GDM1 (cell line): ENCODE measurements at regions not wholly inside any gene's neighbourhood (a gene's known extent, or its start where the extent isn't known, plus 50 kb on each side); places are given as distances from the start of the nearest gene placed in this dataset.
"Not testable (repeated sequence)": the region's sequence is repeated elsewhere in the genome, so short reads cannot be mapped to it uniquely, and the experiment has no call there.

Experiments used
- DNase-seq: peaks from one replicate; lab custom pipeline; 2025; lab: John Stamatoyannopoulos, UW

DNA sequence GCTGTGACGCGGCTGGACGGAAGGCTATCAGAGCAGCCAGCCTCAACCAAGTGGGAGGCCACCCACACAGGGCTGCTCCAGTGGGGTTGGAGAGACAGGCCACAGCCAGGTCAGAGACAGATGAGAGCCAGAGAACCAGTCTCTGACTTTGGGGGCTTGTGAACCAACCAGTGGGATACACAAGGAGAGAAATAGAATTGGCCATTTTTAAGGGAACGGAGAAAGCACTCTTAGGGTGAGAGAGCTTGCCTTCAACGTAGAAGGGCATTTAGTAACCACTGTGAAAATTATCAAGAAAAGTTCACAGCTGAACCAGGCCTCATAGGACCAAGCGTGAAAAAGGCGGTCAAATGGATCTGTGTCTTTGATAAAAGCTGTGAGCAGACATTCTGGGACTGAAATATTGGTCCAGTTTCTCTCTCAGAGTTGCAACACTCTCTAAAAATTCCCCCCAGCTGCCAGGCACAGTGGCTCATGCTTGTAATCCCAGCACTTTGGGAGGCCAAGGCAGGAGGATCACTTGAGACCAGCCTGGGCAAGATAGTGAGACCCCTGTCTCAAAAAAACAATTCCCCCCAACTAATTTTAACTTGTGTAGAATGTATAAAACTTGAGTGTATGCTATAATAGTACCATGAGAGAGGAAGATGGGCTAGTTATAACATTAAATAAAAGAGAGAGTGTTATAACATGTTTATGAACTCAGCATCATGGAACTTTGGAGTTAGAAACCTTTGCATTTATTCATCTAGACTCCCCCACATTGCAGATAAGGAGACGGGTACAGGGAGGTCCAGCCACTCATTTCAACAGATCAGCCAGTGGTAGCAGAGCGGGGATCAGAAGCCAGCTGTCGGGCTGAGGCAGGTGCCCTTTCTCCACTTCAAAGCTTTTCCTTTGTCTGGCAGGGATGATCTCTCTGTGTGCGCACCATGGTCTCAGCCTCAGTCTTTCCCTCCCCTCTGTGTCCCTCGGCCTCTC lies 132.2 kb downstream of the NPIPB11 start:
- DNase-seq: not testable (repeated sequence)

DNA sequence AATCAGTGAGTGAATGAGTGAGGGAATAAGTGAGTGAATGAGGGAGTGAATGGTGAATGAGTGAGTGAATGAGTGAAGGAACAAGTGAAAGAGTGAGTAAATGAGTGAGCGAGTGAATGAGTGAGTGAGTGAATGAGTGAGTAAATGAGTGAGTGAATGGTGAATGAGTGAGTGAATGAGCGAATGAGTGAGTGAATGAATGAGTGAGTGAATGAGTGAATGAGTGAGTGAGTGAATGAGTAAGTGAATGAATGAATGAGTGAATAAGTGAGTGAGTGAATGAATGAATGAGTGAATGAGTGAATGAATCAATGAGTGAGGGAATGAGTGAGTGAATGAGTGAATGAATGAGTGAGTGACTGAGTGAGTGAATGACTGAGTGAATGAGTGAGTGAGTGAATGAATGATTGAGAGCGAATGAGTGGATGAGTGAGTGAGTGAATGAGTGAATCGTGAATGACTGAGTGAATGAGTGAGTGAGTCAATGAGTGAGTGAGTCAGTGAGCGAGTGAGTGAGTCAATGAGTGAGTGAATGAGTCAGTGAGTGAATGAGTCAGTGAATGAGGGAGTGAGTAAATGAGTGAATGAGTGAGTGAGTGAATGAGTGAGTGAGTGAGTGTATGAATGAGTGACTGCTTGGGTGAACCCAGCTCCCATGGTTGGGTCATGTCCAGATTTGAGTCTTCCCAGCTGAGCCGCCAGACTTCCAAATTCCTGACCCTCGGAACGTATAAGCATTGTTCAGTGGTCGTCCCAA lies 133.0 kb downstream of the NPIPB11 start:
- DNase-seq: not testable (repeated sequence)

DNA sequence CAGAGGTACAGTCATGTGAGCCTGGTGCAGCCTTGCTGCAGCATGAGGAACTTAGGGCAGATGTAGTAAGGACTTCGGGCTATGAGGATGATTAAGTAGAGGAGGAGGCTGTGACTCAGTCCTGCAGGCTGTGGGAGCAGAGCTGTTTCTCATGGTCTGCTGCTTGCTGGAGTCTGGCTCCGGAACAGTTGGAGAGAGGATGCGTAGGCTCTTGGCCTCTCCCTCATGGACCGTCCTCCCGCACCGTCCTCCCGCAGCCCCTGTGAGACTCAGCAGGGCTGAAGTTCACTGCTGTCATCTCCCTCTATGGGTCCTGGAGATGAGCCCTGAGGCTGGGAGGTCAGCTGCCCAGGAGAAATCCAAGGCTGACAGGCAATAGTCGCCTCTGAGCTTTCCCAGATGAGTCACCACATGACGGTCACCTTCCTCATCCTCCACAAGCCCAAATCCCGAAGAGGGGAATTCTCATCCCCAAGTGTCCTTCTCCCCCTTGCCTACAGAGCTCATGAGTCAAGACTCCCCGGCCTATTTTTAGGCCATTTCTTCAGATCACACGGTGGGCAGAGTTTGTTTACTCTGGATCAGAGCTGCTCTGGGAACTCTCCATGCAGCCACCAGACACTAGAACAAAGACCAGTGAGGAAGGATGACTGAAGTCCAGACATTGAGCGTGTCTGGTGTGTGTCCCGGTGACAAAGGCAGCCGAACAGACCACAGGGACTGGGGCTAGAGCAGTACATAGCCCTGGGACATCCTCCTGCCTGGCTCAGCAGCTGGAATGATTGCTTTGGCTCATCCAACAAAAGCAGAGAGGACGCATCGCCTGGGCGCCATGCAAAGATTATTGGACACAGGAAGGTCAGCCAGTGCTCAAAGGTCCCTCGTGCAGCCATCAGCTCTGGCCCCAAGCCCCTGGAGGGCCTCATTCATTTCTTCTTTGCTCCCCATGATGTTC lies 134.5 kb downstream of the NPIPB11 start:
- not testable (repeated sequence) for DNase-seq

DNA sequence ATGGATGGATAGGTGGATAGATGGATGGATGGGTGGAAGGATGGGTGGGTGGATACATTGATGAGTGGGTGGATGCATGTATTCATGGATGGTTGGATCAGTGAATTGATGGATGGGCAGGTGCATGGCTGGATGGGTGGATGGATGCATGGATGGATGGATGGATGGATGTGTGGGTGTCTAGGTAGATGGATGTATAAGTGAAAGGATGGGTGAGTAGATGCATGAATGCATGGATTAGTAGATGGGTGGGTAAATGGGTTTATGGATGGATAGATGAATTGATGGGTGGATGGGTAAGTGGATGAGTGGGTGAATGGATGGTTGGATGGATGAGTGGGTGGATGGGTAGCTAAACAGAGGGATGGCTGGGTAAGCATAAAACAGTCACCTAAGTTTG lies 135.6 kb downstream of the NPIPB11 start:
- not testable (repeated sequence) for DNase-seq

DNA sequence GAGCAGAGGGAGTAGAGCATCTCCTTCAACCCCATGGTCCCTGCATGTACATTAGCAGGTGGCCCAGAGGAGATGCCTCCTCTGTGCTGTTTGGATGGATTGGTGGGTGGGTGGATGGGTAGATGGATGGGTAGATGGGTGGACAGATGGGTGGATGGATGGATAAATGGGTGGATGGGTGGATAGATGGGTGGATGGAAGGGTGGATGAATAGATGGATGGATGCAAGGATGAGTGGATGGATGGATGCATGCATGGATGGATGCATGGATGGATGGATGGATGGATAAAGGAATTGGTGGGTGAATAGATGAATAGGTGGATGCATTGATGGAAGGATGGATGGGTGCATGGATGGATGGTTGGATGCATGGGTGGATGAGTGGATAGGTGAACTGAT lies 136.5 kb downstream of the NPIPB11 start:
- DNase-seq: not testable (repeated sequence)

DNA sequence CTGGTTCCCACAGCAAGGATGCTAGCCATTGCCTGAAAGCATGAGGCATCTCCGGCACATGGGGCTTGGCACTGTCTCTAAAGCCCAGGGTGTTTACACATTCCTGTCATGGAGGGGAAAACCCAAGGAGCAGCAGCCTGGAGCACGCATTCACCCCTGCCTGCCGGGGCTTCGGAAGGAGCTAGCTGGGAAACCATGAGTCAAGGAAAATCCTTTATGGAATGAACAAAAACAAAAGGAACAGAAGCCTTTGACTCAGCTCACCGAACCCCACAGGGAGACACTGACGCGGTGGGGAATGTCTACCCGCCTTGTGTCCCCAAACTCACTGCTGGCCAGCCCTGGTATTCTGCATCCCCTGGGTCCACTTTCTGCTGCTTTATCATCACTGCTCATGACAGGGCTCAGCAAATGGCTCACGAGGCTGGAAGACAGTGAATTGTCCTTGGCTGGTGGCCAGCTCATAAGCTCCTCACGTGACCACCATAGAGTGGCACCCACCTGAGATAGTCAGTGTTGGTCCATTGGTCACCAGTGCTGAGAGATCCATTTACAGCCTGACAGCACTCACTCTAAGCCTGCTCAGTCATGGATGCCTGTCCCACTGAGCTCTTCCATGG lies 137.2 kb downstream of the NPIPB11 start:
- DNase-seq: not testable (repeated sequence)

DNA sequence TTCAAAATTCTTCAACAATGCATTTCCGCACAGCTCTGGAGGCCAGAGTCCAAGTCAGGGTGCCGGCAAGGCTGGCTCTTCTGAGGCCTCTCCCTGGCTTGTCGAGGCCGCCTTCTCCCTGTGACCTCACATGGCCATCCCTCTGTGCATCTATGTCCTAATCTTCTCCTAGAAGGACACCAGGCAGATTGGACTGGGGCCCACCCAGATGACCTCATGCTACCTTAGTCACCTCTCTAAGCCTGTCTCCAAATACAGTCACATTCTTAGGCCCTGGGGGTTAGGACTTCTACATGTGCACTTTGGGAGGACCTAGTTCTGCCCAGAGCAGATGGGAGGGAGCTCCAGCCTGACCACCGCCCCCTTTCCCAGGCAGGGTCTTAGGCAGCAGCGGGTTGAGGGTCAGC lies 137.7 kb downstream of the NPIPB11 start:
- DNase-seq: not testable (repeated sequence)

DNA sequence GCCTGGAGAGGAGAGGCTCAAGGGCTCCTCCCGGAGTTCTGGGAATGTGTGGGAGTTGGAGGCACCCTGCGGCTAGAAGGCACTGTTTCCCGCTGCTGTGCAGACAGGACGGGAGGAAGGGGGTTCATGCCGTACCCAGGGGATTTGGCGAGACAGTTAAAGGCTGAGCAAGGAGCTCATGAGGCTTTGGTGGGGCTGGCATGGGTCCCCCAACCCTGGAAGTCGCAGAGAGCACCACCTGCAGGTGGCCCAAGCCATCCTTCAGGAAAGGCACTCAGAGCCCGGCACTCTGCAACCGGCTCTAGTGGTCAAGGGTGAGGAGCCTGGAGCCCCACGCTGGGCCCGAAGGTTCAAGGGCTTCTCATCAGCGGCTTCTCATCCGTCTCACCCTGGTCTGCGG lies 138.2 kb downstream of the NPIPB11 start:
- not testable (repeated sequence) for DNase-seq

DNA sequence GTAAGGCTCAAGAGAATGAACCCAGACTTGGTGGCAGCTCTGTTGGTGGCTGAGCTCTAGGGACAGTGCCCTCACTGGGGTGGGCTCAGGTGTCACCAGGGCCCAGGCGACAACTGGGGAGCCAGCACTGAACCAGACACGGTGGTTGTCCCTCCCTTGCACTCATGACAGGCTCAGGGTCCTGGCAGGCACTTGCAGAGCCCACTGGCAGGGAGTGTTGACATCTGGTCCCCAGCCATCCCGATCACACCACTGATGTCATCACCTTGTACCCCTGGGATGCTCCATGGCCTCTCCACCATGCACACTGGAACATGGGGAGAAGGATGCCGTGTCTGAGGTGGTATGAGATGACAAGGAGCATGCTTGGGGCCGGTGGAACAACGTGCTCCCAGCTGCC lies 138.6 kb downstream of the NPIPB11 start:
- not testable (repeated sequence) for DNase-seq

DNA sequence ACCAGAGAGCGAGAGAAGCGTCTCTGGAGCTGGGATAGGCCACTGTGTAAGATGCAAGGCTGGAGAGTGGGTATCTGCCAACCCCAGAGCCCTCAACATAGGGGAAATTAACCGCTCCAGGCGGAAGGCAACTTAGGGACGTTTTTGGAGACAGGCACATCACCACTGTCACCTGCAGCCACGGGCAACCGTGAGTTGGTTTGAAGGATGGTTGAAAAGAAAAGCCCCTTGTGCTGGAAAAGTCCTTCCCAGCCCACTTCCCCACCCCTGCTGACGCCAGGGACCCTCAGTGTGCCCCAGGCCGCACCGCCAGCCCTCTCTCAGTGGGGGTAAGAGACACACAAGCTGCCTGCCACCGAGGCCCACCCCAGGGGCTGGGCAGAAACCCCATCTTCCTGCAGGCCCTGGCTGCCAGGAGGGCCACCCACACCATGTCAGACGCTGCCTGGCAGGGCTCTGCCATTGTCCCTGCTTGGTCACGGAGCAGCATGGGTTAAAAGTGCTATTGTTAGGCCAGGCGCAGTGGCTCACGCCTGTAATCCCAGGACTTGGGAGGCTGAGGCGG lies 139.4 kb downstream of the NPIPB11 start:
- not testable (repeated sequence) for DNase-seq

DNA sequence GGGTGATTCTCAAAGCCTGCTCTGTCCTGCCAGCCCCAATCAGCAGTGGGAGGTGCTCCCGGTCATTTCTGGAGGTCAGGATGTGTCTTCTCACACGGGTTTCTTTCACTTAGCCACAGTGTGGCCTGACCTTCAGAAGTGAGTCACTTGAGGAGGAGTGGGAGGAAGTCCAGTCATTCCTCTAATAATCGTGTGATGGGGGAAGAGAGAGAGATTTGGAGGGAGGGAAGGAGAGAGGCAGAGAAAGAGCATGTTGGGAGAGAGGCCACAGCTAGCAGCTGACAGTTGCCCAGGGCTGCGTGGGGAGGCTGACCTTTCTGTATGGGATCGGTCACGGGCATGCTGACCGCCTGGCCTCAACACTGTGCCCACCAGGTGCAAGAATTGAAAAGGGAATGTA lies 139.9 kb downstream of the NPIPB11 start:
- DNase-seq: not testable (repeated sequence)

DNA sequence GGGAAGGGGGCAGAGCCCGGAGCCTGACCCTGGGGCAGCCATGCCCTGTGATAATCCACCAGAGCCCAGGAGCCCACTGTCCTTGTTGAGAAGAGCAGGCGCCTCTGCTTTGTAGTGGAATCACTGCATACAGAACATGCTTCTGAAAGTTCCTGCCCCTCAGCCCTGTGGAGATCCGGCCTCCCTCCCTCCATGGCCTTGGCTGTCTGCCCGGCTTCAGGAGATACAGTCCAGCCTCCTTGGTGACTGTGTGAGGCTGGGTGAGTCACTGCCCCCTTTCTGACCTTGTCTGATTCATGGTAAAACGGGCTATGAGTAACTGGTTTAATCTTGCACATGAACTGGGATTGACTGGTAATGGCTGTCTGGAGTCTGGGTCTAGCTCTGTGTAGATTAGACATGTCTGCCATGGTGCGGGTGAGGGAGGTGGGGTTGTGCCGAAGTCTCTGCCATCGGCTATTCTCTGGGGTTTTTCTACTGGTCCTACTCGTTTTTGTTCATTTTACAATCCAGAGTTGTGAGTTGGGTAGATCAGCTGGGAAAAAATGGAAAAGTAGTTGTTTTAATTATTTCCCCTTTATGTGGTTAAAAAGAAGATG lies 141.2 kb downstream of the NPIPB11 start:
- DNase-seq: peak; percentile 36

DNA sequence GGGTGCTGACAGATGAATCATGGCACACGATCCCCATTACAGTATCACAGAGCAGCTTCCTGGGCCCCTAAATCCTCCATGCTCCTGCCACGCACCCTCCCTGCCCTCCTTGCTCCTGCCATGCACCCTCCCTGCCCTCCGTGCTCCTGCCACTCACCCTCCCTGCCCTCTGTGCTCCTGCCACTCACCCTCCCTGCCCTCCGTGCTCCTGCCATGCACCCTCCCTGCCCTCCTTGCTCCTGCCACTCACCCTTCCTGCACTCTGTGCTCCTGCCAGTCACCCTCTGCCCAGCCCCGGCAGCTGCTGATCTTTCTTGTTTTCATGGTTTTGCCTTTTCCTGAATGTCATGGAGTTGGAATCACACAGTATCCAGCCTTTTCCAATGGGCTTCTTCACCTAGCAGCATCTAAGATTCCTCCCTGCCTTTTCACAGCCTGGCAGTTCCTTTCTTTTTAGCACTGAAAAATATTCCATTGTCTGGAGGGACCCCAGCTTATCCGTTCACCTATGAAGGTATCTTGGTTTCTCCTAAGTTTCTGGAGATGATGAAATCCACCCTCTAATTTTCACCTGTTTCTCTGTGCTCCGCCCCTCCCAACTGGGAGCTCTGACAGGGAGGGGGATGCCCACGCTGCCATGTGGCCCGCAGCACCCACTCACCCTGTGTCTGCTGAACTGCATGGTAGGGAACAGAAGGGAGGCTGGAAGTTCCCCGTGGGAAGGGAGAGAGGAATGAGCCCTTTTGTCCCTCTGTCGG lies 142.3 kb downstream of the NPIPB11 start:
- not testable (repeated sequence) for DNase-seq

DNA sequence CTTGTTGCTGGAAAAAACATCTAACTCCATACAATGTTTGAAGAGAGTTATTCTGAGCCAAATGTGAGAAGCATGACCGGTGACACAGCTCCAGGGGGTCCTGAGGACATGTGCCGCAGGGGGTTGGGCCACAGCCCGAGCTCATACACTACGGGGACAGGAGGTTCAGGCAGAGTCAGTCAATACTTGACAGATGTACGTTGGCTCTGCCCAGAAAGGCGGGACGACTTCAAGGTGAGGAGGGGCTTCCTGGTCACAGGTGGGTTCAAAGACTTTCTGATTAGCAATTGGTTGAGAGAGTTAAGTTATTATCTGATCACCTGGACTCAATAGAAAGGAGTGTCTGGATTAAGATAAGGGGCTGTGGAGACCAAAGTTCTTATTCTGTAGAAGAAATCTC lies 143.8 kb downstream of the NPIPB11 start:
- not testable (repeated sequence) for DNase-seq

DNA sequence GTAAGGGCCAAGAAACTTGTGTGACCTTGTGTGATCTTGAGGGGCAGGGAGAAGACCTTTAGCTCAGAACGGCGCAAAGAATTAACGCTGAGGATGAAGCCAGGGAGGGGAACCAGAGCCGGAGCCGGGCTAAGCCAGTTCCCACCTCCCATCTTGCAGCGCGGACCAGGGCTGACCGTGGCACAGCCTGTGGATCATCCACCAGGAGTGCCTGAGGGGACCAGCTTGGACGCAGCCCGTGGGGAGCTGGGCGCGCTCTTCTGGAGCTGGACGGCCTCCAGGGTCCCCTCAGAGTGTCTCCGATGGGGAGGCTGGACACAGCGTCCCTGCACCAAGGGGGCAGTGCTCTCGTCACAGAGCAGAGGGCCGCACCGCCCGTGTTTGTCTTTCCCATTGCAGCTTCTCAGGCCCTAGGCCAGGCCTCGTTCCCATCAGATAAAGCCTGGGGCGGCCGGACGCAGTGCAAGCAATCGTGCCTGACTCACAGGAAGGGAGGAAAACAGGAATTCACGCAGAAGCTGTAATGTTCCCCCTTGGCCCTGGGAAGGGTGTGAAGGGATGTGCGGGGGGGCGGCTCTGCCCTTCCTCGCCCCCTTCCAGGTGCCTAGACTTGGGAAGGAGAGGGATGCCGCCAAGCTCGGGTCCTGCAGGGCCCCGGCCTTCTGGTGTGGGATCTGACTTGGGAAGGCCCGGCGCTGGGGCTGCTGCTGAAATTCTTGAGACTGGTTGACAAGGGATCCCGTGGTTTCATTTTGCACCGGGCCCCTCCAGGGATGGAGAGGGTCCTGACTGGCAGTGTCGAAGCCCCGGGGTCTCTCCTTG lies 144.9 kb downstream of the NPIPB11 start:
- DNase-seq: not testable (repeated sequence)

DNA sequence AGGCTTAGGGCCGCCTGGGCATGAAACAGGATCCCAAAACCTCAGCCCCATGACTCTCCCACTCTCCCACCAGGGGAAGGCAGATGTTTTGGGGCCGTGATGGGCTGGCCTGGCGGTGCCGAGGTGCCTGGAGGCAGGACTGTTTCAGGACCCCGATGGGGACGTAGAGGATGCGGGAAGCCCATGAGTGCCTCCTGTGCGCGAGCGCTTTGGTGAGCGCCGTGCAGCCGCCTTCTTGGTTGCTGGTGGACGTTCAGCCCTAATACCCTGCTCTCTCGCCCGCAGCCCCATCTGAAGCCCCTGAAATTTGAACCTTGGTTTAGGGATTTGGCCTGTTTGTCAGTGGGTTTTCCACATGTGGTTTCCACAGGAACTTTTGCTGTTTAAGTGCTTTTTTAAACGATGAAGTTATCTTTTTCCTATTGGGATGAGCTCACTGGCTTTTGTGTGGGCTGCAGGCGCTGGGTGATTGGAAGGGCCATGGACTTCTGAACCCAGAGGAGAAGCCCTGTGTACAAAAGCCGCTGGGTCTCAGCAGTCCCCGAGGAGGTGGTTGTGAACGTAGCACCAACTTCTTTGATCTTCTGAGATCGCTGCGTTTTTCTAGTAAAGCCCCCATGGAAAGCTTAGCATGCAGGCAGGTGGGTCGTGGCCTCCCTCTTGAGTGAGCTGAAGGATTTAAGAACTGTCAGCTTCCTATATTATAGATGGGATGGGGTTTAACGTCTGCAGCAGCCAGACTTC lies 145.7 kb downstream of the NPIPB11 start:
- not testable (repeated sequence) for DNase-seq

DNA sequence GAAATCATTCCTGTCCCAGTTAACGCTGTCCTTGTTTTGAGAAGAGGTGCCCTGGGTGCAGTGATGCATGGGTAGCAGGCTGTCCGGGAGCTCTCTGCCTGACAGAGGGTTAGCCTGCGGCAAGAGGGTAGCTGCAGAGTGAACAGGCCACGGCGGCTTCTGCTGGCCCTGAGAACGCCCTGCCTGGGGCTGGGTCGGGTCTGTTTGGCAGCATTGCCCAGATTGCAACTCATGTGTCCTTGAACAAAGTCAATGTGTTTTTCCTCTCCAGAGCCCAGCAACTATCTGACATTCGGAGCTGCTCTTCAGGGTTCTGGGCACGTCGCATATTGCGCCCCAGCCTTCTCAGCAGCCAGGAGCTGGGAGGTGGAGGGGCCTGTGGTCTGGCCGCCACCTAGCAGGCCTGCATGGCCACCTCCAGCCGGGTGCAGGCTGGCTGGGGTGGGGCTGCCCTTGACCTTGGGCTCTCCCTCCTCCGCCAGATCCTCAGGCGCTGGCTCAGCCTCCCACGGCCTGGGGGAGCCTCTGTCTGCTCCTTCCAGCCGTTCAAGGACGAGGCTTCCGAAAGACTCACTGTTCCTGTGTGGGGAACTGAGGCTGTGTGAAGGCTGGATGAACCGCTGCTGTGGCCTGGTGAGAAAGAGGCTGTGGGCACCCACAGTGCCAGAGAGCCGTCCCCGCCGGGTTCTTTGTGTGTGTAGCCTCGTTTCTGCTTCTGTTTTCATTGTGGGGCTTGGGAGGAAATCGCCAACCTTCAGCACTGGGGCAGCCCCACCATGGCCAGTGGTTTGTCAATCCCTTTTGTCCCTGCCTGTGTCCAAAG lies 146.7 kb downstream of the NPIPB11 start:
- not testable (repeated sequence) for DNase-seq
